ENCODE measurements at regions not wholly inside any gene's neighbourhood (a gene's known extent, or its start where the extent isn't known, plus 50 kb on each side); places are given as distances from the start of the nearest gene placed in this dataset.

DNA sequence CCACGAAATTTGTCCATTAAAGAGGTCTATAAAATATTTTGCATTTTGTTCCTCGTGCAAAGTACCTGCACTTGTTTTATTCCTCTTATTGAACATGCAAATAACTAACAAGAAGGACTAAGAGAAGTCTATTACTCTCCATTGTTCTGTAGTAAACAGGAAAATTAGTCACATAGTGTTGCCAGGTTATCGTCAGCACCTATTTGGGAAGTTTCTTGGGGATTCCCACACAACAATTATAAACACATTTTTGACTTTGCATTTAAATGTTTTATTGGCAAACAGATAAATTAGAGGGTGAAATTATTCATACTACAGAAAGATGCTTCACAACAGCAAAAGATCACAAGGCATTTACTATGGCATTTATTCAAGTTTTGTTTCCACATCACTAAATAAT lies 174.5 kb downstream of the ZC3H11B start:
- Histone ChIP-seq H3K4me1 (ENCODE audit: control insufficient read depth, insufficient read depth, low read length, poor library complexity, severe bottlenecking) (peaks cover 3% of the 10 kb centered on the region), H3K4me3 (ENCODE audit: extremely low read depth, insufficient read depth, low read length, poor library complexity, severe bottlenecking) (no peak overlapping the region), H3K27ac (ENCODE audit: low read depth, low read length, severe bottlenecking) (no peak overlapping the region), H3K9me3 (ENCODE audit: control insufficient read depth, low read length) (no peaks in the 10 kb centered on the region), H3K36me3 (ENCODE audit: control insufficient read depth, insufficient read depth, low read length) (no peaks in the 10 kb centered on the region)
- no CpG with 5 or more reads among the region's 3 CpGs for WGBS, 2 experiments (ENCODE audit: insufficient coverage in 2 of 2)

DNA sequence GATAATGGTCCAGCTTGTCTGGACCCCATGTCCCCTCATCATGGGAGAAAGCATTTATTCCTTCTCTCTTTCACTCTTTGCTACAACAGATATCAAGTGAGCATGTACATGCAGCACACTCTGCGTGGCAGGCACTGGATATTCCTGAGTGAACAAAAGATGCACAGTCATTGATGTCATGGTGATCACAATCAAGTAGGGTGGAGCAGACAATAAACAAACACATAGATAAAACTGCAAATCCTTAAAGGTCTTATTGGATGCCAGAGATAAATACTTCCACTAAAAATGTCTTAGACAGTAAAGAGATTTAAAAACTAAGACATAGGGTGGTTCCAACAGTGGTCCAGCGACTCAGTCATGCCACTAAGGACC lies 178.0 kb downstream of the ZC3H11B start:
- WGBS, 2 experiments (ENCODE audit: insufficient coverage in 2 of 2) = 86 to 100% methylated on average over 1 of the region's 2 CpGs
- Histone ChIP-seq H3K36me3 (ENCODE audit: control insufficient read depth, insufficient read depth, low read length) (no peaks in the 10 kb centered on the region), H3K4me1 (ENCODE audit: control insufficient read depth, insufficient read depth, low read length, poor library complexity, severe bottlenecking) (peaks cover 3% of the 10 kb centered on the region), H3K27ac (ENCODE audit: low read depth, low read length, severe bottlenecking) (no peak overlapping the region), H3K4me3 (ENCODE audit: extremely low read depth, insufficient read depth, low read length, poor library complexity, severe bottlenecking) (no peak overlapping the region), H3K9me3 (ENCODE audit: control insufficient read depth, low read length) (no peaks in the 10 kb centered on the region)

DNA sequence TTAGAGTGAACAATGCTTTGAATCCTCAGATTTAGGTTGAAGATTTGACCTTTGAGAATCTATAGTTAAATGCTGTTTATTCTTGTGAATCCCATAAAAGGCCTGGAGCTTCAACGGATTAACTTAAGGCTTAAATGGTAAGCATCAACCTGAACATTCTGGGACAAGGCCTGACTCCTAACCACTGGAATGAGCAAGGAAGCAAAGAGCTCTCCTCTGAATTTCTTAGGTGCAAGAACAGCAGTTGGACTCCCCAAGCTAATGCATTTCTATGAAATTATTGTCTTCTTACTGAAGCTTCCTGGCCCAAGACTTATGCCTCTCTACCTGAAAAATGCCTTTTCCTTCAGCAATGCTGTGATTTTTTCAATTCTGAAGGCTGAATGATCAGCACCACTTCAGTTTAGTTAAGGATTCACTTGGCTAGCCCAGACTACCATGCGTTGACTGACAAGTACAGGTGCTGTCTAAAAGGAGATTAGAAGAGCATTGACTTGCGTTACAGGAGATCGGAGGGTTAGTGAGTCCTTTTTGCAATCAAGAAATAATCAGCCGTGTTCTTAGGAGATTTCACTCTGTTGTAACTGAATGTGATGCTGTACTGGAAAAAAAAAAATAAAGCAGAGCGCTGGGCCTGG lies 178.5 kb downstream of the ZC3H11B start:
- no peaks in the 10 kb centered on the region for H3K36me3 ChIP-seq (ENCODE audit: control insufficient read depth, insufficient read depth, low read length)
- H3K4me1 ChIP-seq (ENCODE audit: control insufficient read depth, insufficient read depth, low read length, poor library complexity, severe bottlenecking) = peaks cover 3% of the 10 kb centered on the region
- no peak overlapping the region for H3K4me3 ChIP-seq (ENCODE audit: extremely low read depth, insufficient read depth, low read length, poor library complexity, severe bottlenecking)
- H3K9me3 ChIP-seq (ENCODE audit: control insufficient read depth, low read length) = no peaks in the 10 kb centered on the region
- 74 to 95% methylated on average over 4 to 6 of the region's 6 CpGs for WGBS, 2 experiments (ENCODE audit: insufficient coverage in 2 of 2)
- H3K27ac ChIP-seq (ENCODE audit: low read depth, low read length, severe bottlenecking) = no peak overlapping the region

DNA sequence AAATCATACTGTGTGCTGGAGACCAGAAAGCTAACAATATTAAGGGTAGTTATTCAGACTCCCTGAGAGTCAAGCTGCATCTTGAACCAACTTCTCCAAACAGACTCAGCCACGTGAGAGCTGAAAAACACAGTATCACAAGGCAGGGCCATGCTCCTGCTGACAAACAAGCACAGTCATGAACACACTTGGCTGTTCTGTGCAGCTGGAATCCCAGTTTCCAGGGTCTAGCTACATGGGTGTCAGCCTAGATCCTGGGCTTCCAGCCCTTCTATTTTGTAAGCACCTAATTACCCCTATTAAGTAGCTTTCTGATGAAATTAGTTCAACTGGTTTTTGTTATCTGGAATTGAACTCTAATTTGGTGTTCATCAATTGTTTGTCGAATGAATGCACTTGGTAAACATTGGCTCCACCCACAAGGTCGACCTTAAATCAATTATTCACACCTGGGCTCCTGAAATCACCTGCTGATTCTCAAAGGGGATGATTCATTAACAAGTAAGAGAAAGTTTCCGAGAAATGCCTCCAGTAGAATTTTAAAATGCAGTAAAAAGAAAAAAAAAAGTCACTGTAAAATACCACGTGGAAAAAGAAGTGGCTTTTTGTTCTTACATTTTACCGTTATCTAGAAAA lies 179.3 kb downstream of the ZC3H11B start:
- WGBS, 2 experiments (ENCODE audit: insufficient coverage in 2 of 2) = 77 to 83% methylated on average over 1 to 5 of the region's 6 CpGs

DNA sequence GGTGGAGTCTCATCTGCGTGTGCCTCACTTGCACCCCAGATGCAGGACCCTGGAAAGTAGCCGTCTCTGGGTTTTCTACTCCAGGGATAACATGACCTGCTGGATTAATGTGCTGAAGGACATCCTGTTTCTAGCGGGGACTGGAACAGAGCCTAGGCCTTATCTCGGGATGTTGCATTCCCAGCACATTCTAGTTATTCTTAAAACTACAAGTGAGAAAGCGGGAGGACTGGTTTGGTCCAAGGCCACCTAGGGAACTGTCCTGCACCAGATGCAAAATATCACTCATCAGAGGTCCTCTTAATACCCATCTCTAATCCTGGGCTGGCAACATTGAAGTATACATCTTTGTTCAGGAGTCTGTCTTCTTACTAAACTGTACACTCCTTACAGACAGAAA lies 179.9 kb downstream of the ZC3H11B start:
- Histone ChIP-seq H3K4me1 (ENCODE audit: control insufficient read depth, insufficient read depth, low read length, poor library complexity, severe bottlenecking) (peaks cover 3% of the 10 kb centered on the region), H3K4me3 (ENCODE audit: extremely low read depth, insufficient read depth, low read length, poor library complexity, severe bottlenecking) (no peak overlapping the region), H3K27ac (ENCODE audit: low read depth, low read length, severe bottlenecking) (no peak overlapping the region), H3K9me3 (ENCODE audit: control insufficient read depth, low read length) (no peaks in the 10 kb centered on the region), H3K36me3 (ENCODE audit: control insufficient read depth, insufficient read depth, low read length) (no peaks in the 10 kb centered on the region)
- WGBS, 2 experiments (ENCODE audit: insufficient coverage in 2 of 2) = 86 to 91% methylated on average over 2 to 5 of the region's 5 CpGs

More for the DNA sequence above, 179.3 kb downstream of the ZC3H11B start:
- Histone ChIP-seq H3K4me3 (ENCODE audit: extremely low read depth, insufficient read depth, low read length, poor library complexity, severe bottlenecking) (no peak overlapping the region), H3K9me3 (ENCODE audit: control insufficient read depth, low read length) (no peaks in the 10 kb centered on the region), H3K4me1 (ENCODE audit: control insufficient read depth, insufficient read depth, low read length, poor library complexity, severe bottlenecking) (peaks cover 3% of the 10 kb centered on the region), H3K36me3 (ENCODE audit: control insufficient read depth, insufficient read depth, low read length) (no peaks in the 10 kb centered on the region), H3K27ac (ENCODE audit: low read depth, low read length, severe bottlenecking) (no peak overlapping the region)

DNA sequence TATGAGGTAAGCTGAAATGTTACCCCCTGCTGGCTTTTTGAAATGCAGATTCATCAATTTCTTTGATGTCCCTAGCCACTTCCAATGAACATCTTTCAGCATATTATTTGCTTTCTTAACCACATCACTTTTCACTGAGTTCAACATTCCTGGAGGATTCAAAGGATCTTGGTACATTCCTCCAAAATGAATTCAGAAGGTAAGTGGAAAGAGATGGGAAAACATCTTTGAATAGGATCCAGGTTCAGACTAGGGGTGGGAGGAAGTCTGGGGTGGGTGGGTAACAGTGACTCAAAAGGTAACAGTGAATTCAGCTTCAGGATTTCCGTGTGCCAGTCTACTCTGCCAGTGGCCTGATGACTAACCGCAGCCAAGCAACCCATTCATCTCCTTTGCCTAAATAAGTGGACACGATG lies 180.7 kb downstream of the ZC3H11B start:
- H3K9me3 ChIP-seq (ENCODE audit: control insufficient read depth, low read length) = no peaks in the 10 kb centered on the region
- 56 to 70% methylated on average over 3 of the region's 3 CpGs for WGBS, 2 experiments (ENCODE audit: insufficient coverage in 2 of 2)
- H3K4me1 ChIP-seq (ENCODE audit: control insufficient read depth, insufficient read depth, low read length, poor library complexity, severe bottlenecking) = peaks cover 3% of the 10 kb centered on the region
- H3K36me3 ChIP-seq (ENCODE audit: control insufficient read depth, insufficient read depth, low read length) = no peaks in the 10 kb centered on the region
- no peak overlapping the region for H3K27ac ChIP-seq (ENCODE audit: low read depth, low read length, severe bottlenecking)
- no peak overlapping the region for H3K4me3 ChIP-seq (ENCODE audit: extremely low read depth, insufficient read depth, low read length, poor library complexity, severe bottlenecking)

DNA sequence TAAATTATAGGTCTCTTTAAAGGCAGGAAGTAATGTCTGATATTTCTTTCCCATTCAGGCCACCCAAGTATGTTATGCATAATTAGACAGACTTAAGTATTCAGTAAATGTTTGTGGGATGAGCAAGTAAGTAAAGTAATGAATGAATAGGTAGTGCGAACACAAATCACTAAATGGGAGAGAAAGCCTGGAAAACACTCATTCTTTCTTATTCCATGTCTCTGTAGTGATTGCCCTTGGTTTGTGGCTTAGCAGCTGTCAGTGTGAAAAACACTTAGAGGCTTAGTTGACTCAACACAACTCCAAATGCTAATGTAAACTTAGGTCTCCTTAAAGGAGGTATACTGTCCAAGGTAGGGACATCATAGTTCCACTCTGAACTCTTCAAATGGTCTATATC lies 182.5 kb downstream of the ZC3H11B start:
- H3K9me3 ChIP-seq (ENCODE audit: control insufficient read depth, low read length) = no peaks in the 10 kb centered on the region
- no peak overlapping the region for H3K27ac ChIP-seq (ENCODE audit: low read depth, low read length, severe bottlenecking)
- peaks cover 3% of the 10 kb centered on the region for H3K4me1 ChIP-seq (ENCODE audit: control insufficient read depth, insufficient read depth, low read length, poor library complexity, severe bottlenecking)
- H3K36me3 ChIP-seq (ENCODE audit: control insufficient read depth, insufficient read depth, low read length) = no peaks in the 10 kb centered on the region
- no peak overlapping the region for H3K4me3 ChIP-seq (ENCODE audit: extremely low read depth, insufficient read depth, low read length, poor library complexity, severe bottlenecking)
- no CpG with 5 or more reads among the region's 1 CpG for WGBS, 2 experiments (ENCODE audit: insufficient coverage in 2 of 2)

DNA sequence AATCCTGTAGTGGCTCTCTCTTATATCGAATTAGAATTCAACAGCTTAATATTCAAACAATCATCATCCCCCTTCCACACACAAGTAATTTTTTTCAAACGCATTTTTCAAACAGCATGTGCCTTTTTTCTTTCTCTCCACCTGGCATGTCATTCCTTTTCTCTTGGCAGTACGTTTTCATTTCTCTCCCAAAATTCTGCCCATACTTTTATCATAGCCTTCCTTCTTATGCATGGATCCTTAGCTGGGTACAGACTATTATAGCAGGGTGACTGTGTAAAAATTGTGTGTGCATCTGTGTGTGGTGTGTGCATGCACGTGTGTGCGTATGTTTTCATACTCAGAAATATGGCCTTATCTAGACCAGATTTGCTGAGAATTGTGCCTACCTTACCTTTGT lies 184.3 kb downstream of the ZC3H11B start:
- no peaks in the 10 kb centered on the region for H3K9me3 ChIP-seq (ENCODE audit: control insufficient read depth, low read length)
- no peak overlapping the region for H3K27ac ChIP-seq (ENCODE audit: low read depth, low read length, severe bottlenecking)
- H3K4me3 ChIP-seq (ENCODE audit: extremely low read depth, insufficient read depth, low read length, poor library complexity, severe bottlenecking) = no peak overlapping the region
- H3K4me1 ChIP-seq (ENCODE audit: control insufficient read depth, insufficient read depth, low read length, poor library complexity, severe bottlenecking) = no peaks in the 10 kb centered on the region
- 58 to 67% methylated on average over 3 to 4 of the region's 5 CpGs for WGBS, 2 experiments (ENCODE audit: insufficient coverage in 2 of 2)
- H3K36me3 ChIP-seq (ENCODE audit: control insufficient read depth, insufficient read depth, low read length) = no peaks in the 10 kb centered on the region

DNA sequence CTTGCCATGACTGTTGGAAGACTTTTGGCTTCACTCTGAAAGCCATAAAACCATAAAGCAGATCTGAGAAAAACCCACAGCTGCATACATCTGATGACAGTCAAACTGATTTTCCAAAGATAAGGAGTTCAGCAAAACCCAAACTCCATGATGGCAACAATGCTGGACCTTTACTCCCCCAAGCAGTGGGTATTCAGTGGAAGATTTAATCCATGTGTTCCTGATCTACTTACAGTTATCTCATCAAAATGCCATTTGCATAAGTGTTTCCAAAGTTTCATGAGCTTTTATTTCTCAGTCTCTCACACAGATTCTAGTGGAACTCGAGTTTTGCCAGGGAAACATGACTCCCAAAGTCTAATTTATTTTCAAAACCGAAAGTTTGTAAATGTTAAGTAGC lies 184.9 kb downstream of the ZC3H11B start:
- WGBS, 2 experiments (ENCODE audit: insufficient coverage in 2 of 2) = 100% methylated on average over 1 of the region's 2 CpGs; no CpG with 5 or more reads in 1 of the 2 experiments
- no peak overlapping the region for H3K27ac ChIP-seq (ENCODE audit: low read depth, low read length, severe bottlenecking)
- H3K36me3 ChIP-seq (ENCODE audit: control insufficient read depth, insufficient read depth, low read length) = no peaks in the 10 kb centered on the region
- no peaks in the 10 kb centered on the region for H3K9me3 ChIP-seq (ENCODE audit: control insufficient read depth, low read length)
- H3K4me1 ChIP-seq (ENCODE audit: control insufficient read depth, insufficient read depth, low read length, poor library complexity, severe bottlenecking) = no peaks in the 10 kb centered on the region
- H3K4me3 ChIP-seq (ENCODE audit: extremely low read depth, insufficient read depth, low read length, poor library complexity, severe bottlenecking) = no peak overlapping the region

DNA sequence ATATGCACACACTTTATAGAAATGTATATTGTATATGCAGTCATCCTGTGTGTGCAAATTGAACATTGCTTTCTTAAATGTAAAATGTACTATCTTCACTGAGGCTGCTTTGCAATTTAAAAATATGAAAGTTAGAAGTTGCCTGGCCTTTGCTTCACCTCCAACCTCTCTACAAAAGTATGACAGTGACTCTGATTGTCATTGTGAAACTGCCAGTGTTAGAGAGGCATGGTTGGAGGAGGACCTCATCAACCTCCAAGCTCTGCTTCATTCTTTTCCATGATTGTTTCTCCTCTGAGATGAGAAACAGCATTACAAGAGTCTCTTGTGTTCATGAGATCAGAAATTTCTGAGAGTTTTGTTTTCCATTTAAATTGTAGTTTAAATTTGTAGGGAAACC lies 185.5 kb downstream of the ZC3H11B start:
- Histone ChIP-seq H3K4me3 (ENCODE audit: extremely low read depth, insufficient read depth, low read length, poor library complexity, severe bottlenecking) (no peak overlapping the region), H3K36me3 (ENCODE audit: control insufficient read depth, insufficient read depth, low read length) (no peaks in the 10 kb centered on the region), H3K9me3 (ENCODE audit: control insufficient read depth, low read length) (no peaks in the 10 kb centered on the region), H3K27ac (ENCODE audit: low read depth, low read length, severe bottlenecking) (no peak overlapping the region), H3K4me1 (ENCODE audit: control insufficient read depth, insufficient read depth, low read length, poor library complexity, severe bottlenecking) (no peaks in the 10 kb centered on the region)

DNA sequence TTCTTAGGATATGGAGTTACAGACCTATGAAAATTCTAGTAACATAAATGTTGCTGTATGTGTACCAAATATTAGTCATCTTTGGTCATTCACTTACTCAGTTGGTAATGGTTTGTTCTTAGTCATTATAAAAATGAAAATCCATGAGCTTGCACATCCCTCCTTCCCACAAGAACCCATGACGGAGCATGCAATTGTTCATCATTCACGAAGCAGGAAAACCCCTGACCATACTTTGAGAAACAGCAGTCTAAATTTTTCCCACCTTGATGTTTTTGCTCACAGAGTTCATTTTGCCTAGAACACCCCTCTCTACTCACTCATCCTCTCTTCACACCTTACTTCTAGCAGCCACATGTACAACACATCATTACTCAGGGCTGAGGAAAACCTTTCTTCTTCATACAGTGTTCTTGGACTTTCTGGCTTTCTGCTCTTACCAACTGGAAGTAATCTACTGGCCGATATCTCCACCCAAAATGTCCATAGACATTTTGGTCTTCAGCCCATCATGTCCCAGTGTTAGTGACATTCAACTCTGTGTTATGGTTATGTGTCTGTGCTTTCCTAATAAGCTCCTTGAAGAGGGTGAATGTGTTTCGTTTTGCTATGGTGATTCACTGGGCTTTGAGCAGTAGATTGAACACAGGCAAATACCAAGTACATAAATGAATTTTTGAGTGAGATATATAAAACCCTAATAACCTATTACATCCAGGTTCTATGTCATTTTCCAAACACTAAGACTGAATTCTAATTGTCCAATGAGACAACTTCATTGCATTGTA lies 189.9 kb downstream of the ZC3H11B start:
- 89 to 93% methylated on average over 2 to 3 of the region's 4 CpGs for WGBS, 2 experiments (ENCODE audit: insufficient coverage in 2 of 2)
- no peak overlapping the region for H3K27ac ChIP-seq (ENCODE audit: low read depth, low read length, severe bottlenecking)
- no peaks in the 10 kb centered on the region for H3K9me3 ChIP-seq (ENCODE audit: control insufficient read depth, low read length)
- no peak overlapping the region for H3K4me3 ChIP-seq (ENCODE audit: extremely low read depth, insufficient read depth, low read length, poor library complexity, severe bottlenecking)
- no peaks in the 10 kb centered on the region for H3K4me1 ChIP-seq (ENCODE audit: control insufficient read depth, insufficient read depth, low read length, poor library complexity, severe bottlenecking)
- no peaks in the 10 kb centered on the region for H3K36me3 ChIP-seq (ENCODE audit: control insufficient read depth, insufficient read depth, low read length)
